ENCODE measurements at regions not wholly inside any gene's neighbourhood (a gene's known extent, or its start where the extent isn't known, plus 50 kb on each side); places are given as distances from the start of the nearest gene placed in this dataset.

DNA sequence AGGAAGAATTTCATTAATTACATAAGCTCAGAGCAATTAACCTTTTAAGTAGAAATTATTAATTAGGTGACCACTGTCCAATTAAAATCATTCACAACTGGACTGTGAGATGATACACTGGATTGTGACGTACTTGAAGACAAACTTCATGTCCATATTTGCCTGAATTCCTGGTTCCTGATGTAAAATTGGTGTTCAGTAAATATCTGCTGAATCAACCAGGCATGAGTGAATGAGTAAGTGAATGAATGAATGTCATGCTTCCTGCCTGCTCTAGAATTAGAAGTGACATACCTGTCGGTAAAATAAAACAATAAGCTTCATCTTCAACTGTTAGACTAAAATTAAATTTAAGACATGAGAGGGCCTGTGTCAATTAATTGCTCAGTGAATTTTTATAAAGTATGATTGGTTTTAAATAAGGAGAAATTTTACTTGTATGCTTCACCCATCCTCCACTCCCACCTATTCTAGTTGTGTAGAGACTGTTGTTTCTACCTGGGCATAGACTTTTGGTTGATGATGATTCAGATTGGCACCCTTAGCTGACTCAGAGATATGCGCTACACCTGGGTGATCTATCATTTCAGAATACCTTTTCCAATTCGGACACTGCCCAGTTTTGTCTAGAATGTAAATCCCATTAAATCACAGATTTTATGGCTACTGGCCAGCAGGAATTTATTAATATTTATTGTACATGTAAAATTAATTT is 56.9 kb upstream of the PTGS2 start:
- no peak for DNase-seq (ENCODE audit: low spot score)

DNA sequence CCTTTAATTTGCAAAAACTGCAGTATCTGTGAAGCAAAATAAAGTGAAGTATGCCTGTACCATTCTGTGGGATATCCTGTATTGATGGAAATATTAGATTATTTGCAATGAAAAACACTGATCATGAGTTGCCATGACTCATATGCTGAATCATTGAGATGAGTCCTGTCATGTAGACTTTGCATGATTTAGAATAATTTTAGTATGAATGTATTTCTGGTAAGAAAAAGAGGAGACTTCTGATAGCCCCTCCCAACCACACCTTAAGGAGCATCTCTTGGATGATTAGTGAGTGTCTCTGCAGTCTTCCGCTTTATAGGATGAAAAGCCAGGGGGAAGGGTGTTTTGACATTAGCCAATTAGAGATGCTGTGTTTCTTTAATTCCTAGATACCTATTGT is 55.2 kb upstream of the PTGS2 start:
- DNase-seq (ENCODE audit: low spot score) = no peak

DNA sequence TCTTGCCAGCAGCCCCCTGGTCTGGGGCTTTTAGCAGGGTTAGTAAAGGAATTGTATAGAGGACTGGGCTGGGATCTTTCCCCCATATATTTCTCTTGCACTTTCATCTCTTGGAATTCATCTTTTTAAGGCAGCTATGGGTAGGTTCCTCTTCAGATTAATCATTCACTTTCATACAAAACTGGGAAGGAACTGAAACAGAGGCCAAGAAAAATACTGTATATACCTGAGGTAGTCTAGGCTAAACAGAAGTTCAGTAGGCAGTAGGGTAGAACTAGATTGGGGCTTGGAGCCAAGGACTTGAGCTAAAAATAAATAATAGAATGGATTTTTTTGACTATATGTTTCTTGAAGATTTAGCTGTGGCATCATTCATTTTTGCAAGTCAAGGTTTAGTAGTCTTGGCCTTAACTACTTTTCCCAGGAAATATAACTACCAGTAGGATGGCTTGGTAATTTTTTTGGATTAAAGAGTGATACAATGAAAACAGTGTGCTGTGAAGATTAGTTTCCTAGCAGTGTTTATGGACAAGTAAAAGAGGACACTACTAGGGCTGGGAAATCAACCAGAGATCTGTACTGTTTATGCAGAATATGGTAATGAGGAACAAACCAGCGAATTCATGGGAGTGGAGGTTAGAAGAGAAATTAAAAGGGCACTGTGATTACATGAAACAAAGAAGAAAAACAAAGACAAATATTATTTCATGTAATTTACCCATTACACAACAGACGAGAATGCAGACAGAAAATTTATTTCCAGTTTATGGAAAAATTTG is 50.9 kb upstream of the PTGS2 start:
- no peak for DNase-seq (ENCODE audit: low spot score)
